C4-2B (cell line): ENCODE measurements at regions not wholly inside any gene's neighbourhood (a gene's known extent, or its start where the extent isn't known, plus 50 kb on each side); places are given as distances from the start of the nearest gene placed in this dataset.

Source experiments
- ZFX ChIP-seq: fragments of 450-650 bp; IDR thresholded peaks from 2 replicates; pipeline ENCODE4 v1.6.1; 2017
- TF ChIP-seq, protein P1 (sequence below): fragments of 450-650 bp; conservative IDR thresholded peaks from 2 replicates; pipeline ENCODE4 v1.5.1; 2017; ENCODE audit warnings: mild to moderate bottlenecking

DNA sequence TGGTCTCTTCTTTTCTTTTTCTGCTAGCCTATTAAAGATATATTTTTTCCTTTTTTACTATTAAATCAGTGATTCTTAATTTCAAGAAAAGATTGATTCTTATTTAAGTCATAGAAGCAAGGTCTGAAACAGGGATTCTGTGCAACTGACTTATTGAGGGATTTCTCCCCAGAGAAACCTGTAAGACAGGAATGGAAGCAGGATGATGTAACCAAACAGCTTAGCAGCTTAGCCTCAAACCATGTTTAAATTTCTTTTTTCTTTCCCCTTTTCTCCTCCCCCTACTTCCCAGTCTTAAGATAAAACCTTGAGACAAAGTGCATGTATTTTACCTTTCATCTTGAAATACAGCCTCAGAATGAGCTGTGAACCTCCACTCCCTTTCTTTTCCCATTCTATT lies 322.8 kb downstream of the NEK10 start:
- TF ChIP-seq, protein P1, sequence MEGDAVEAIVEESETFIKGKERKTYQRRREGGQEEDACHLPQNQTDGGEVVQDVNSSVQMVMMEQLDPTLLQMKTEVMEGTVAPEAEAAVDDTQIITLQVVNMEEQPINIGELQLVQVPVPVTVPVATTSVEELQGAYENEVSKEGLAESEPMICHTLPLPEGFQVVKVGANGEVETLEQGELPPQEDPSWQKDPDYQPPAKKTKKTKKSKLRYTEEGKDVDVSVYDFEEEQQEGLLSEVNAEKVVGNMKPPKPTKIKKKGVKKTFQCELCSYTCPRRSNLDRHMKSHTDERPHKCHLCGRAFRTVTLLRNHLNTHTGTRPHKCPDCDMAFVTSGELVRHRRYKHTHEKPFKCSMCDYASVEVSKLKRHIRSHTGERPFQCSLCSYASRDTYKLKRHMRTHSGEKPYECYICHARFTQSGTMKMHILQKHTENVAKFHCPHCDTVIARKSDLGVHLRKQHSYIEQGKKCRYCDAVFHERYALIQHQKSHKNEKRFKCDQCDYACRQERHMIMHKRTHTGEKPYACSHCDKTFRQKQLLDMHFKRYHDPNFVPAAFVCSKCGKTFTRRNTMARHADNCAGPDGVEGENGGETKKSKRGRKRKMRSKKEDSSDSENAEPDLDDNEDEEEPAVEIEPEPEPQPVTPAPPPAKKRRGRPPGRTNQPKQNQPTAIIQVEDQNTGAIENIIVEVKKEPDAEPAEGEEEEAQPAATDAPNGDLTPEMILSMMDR = no peak
- no peak for TF ChIP-seq ZFX
